ENCODE measurements at regions not wholly inside any gene's neighbourhood (a gene's known extent, or its start where the extent isn't known, plus 50 kb on each side); places are given as distances from the start of the nearest gene placed in this dataset.

- H3F3A ChIP-seq (ENCODE audit: insufficient read depth) = no peaks in the 10 kb centered on the region
- peak overlapping the region; percentile 60 for H3K4me2 ChIP-seq (ENCODE audit: low read depth, low read length, poor library complexity, severe bottlenecking)
- H3K9me2 ChIP-seq (replicated peaks; ENCODE audit: insufficient read depth, low read length) = no peaks in the 10 kb centered on the region
- H3K79me2 ChIP-seq (ENCODE audit: insufficient read depth, low read length) = no peaks in the 10 kb centered on the region
- no peak for TF ChIP-seq EZH2phosphoT487 (conservative IDR thresholded peaks at IDR 0.05; ENCODE audit: low read length)
- TF ChIP-seq CTCF (IDR thresholded peaks at IDR 0.05; ENCODE audit: insufficient read depth, low read length, poor library complexity, severe bottlenecking) = no peak
- H2AFZ ChIP-seq (ENCODE audit: low read depth, low read length, severe bottlenecking) = peak overlapping the region; percentile 42
- no peaks in the 10 kb centered on the region for H3K27me3 ChIP-seq (ENCODE audit: low read length)
- peak overlapping the region; percentile 65 for H3K4me3 ChIP-seq (ENCODE audit: insufficient read depth, low read length, poor library complexity, severe bottlenecking)
- H4K20me1 ChIP-seq (ENCODE audit: low read depth, low read length) = no peaks in the 10 kb centered on the region
- peak overlapping the region; percentile 70 for H3K9ac ChIP-seq (ENCODE audit: low read length)
- H3K9me3 ChIP-seq (ENCODE audit: insufficient read depth, low read length) = peaks cover 6% of the 10 kb centered on the region; the same call in 1 of the 2 replicates
- H3K27ac ChIP-seq (ENCODE audit: low read depth, low read length) = peak overlapping the region; percentile 59
- no peaks in the 10 kb centered on the region for H3K36me3 ChIP-seq (ENCODE audit: low read length)
These were observed 59.0 kb upstream of the WNT7B start for GRCh38 chr22:46035742-46036557.

GRCh38 chr22:46036558-46037408 lies 59.8 kb upstream of the WNT7B start:
- Histone ChIP-seq H4K20me1 (ENCODE audit: low read depth, low read length) (no peaks in the 10 kb centered on the region), H3K9me2 (replicated peaks; ENCODE audit: insufficient read depth, low read length) (no peaks in the 10 kb centered on the region), H3K36me3 (ENCODE audit: low read length) (no peaks in the 10 kb centered on the region), H3F3A (ENCODE audit: insufficient read depth) (no peaks in the 10 kb centered on the region), H2AFZ (ENCODE audit: low read depth, low read length, severe bottlenecking) (peak overlapping the region; percentile 42), H3K9me3 (ENCODE audit: insufficient read depth, low read length) (peaks cover 6% of the 10 kb centered on the region; the same call in 1 of the 2 replicates), H3K27me3 (ENCODE audit: low read length) (no peaks in the 10 kb centered on the region), H3K4me3 (ENCODE audit: insufficient read depth, low read length, poor library complexity, severe bottlenecking) (peak overlapping the region; percentile 65), H3K4me2 (ENCODE audit: low read depth, low read length, poor library complexity, severe bottlenecking) (peak overlapping the region; percentile 60), H3K79me2 (ENCODE audit: insufficient read depth, low read length) (no peaks in the 10 kb centered on the region), H3K9ac (ENCODE audit: low read length) (peak overlapping the region; percentile 70), H3K27ac (ENCODE audit: low read depth, low read length) (peak overlapping the region; percentile 59; the same call in 1 of the 2 replicates)
- peak; percentile 23 for TF ChIP-seq CTCF (IDR thresholded peaks at IDR 0.05; ENCODE audit: insufficient read depth, low read length, poor library complexity, severe bottlenecking)
- no peak for TF ChIP-seq EZH2phosphoT487 (conservative IDR thresholded peaks at IDR 0.05; ENCODE audit: low read length)

GRCh38 chr22:46038174-46038487 lies 61.2 kb upstream of the WNT7B start:
- Histone ChIP-seq H3K79me2 (ENCODE audit: insufficient read depth, low read length) (no peaks in the 10 kb centered on the region), H3K27me3 (ENCODE audit: low read length) (no peaks in the 10 kb centered on the region), H3K27ac (ENCODE audit: low read depth, low read length) (no peak overlapping the region), H3K36me3 (ENCODE audit: low read length) (no peaks in the 10 kb centered on the region), H3F3A (ENCODE audit: insufficient read depth) (no peaks in the 10 kb centered on the region), H3K9ac (ENCODE audit: low read length) (no peak overlapping the region), H3K9me2 (replicated peaks; ENCODE audit: insufficient read depth, low read length) (no peaks in the 10 kb centered on the region), H3K4me3 (ENCODE audit: insufficient read depth, low read length, poor library complexity, severe bottlenecking) (no peak overlapping the region), H4K20me1 (ENCODE audit: low read depth, low read length) (no peaks in the 10 kb centered on the region), H2AFZ (ENCODE audit: low read depth, low read length, severe bottlenecking) (no peak overlapping the region), H3K4me2 (ENCODE audit: low read depth, low read length, poor library complexity, severe bottlenecking) (no peak overlapping the region), H3K9me3 (ENCODE audit: insufficient read depth, low read length) (peaks cover 6% of the 10 kb centered on the region; the same call in 1 of the 2 replicates)
- TF ChIP-seq CTCF (IDR thresholded peaks at IDR 0.05; ENCODE audit: insufficient read depth, low read length, poor library complexity, severe bottlenecking) = no peak
- TF ChIP-seq EZH2phosphoT487 (conservative IDR thresholded peaks at IDR 0.05; ENCODE audit: low read length) = no peak

Measured in SU-DHL-6 (cell line).